ENCODE measurements at regions not wholly inside any gene's neighbourhood (a gene's known extent, or its start where the extent isn't known, plus 50 kb on each side); places are given as distances from the start of the nearest gene placed in this dataset.
A peak's percentile ranks its signal among the peaks of the same experiment; 100 is the strongest.

- peak; percentile 69 for DNase-seq
Measured at GRCh38 chr3:154758109-154758868, 321.8 kb upstream of the MME start.

- no peak for DNase-seq
Measured at GRCh38 chr3:154753101-154753500, 323.1 kb upstream of the GPR149 start.

GRCh38 chr3:154749514-154749913, 319.5 kb upstream of the GPR149 start:
- DNase-seq: no peak

- DNase-seq: no peak
Measured at GRCh38 chr3:154745929-154746328, 315.9 kb upstream of the GPR149 start.

- DNase-seq: no peak
Measured at GRCh38 chr3:154745122-154745521, 315.1 kb upstream of the GPR149 start.

GRCh38 chr3:154743418-154743817, 313.4 kb upstream of the GPR149 start:
- no peak for DNase-seq

GRCh38 chr3:154734468-154734867, 304.5 kb upstream of the GPR149 start:
- DNase-seq: no peak

GRCh38 chr3:154730186-154730585, 300.2 kb upstream of the GPR149 start:
- DNase-seq: no peak

GRCh38 chr3:154729741-154730140, 299.8 kb upstream of the GPR149 start:
- no peak for DNase-seq

GRCh38 chr3:154728285-154728684, 298.3 kb upstream of the GPR149 start:
- no peak for DNase-seq

- peak; percentile 49 for DNase-seq
Measured at GRCh38 chr3:154720921-154721320, 290.9 kb upstream of the GPR149 start.

GRCh38 chr3:154718053-154718452, 288.1 kb upstream of the GPR149 start:
- peak; percentile 93 for DNase-seq

- DNase-seq: no peak
Measured at GRCh38 chr3:154716170-154716569, 286.2 kb upstream of the GPR149 start.

GRCh38 chr3:154708554-154708953, 278.6 kb upstream of the GPR149 start:
- no peak for DNase-seq

- DNase-seq: no peak
Measured at GRCh38 chr3:154701055-154701454, 271.1 kb upstream of the GPR149 start.

GRCh38 chr3:154690413-154690812, 260.4 kb upstream of the GPR149 start:
- peak; percentile 11 for DNase-seq

GRCh38 chr3:154684440-154684839, 254.4 kb upstream of the GPR149 start:
- DNase-seq: no peak

- DNase-seq: no peak
Measured at GRCh38 chr3:154684021-154684420, 254.0 kb upstream of the GPR149 start.

- DNase-seq: no peak
Measured at GRCh38 chr3:154678041-154678654, 248.2 kb upstream of the GPR149 start.

- no peak for DNase-seq
Measured at GRCh38 chr3:154668835-154669234, 238.8 kb upstream of the GPR149 start.

- no peak for DNase-seq
Measured at GRCh38 chr3:154668187-154668586, 238.2 kb upstream of the GPR149 start.

GRCh38 chr3:154666542-154666941, 236.6 kb upstream of the GPR149 start:
- no peak for DNase-seq

- DNase-seq: no peak
Measured at GRCh38 chr3:154664714-154665113, 234.7 kb upstream of the GPR149 start.

GRCh38 chr3:154662851-154663250, 232.9 kb upstream of the GPR149 start:
- DNase-seq: no peak

- no peak for DNase-seq
Measured at GRCh38 chr3:154660811-154661210, 230.8 kb upstream of the GPR149 start.

Data from inflammatory macrophage treated with lipopolysaccharide for 4 hours (primary cell).